Ectodermal cell (in vitro differentiated cells): ENCODE measurements at regions not wholly inside any gene's neighbourhood (a gene's known extent, or its start where the extent isn't known, plus 50 kb on each side); places are given as distances from the start of the nearest gene placed in this dataset.

Experiments used
- H3K27ac ChIP-seq: 2 replicates; pipeline ENCODE4 v1.7.0; 2013; ENCODE audit warnings: mild to moderate bottlenecking, low read depth, low read length; ENCODE audit not compliant: insufficient read depth, poor library complexity, severe bottlenecking
- H3K27me3 ChIP-seq: 2 replicates; pipeline ENCODE4 v1.7.0; 2013; ENCODE audit warnings: mild to moderate bottlenecking, low read length; ENCODE audit not compliant: insufficient read depth, control insufficient read depth, poor library complexity, severe bottlenecking
- H3K36me3 ChIP-seq: one replicate; pipeline ENCODE4 v1.7.0; 2013; ENCODE audit warnings: low read length; ENCODE audit not compliant: control insufficient read depth, insufficient read depth
- H3K4me1 ChIP-seq: one replicate; pipeline ENCODE4 v1.7.0; 2013; ENCODE audit warnings: low read length; ENCODE audit not compliant: control insufficient read depth, insufficient read depth
- H3K4me3 ChIP-seq: 2 replicates; pipeline ENCODE4 v1.7.0; 2013; ENCODE audit warnings: low read depth, low read length, control low read depth; ENCODE audit not compliant: insufficient read depth
- H3K9me3 ChIP-seq: 2 replicates; pipeline ENCODE4 v1.7.0; 2013; ENCODE audit warnings: mild to moderate bottlenecking, low read length, moderate library complexity; ENCODE audit not compliant: control insufficient read depth
- WGBS, 2 experiments: methylation state at CpG; one replicate each; pipeline ENCODE4 v1.1.7; 2013; ENCODE audit warnings: missing lambda C conversion rate in 2 of 2; 5-methylcytosine and 5-hydroxymethylcytosine counted together

- 87 to 89% methylated on average over 3 of the region's 3 CpGs for WGBS, 2 experiments
- Histone ChIP-seq H3K9me3 (no peaks in the 10 kb centered on the region), H3K36me3 (no peaks in the 10 kb centered on the region), H3K4me3 (no peak overlapping the region), H3K27ac (no peak overlapping the region), H3K4me1 (no peaks in the 10 kb centered on the region), H3K27me3 (no peaks in the 10 kb centered on the region)
Measured at GRCh38 chr5:174832025-174832424, 107.6 kb downstream of the MSX2 start.

- WGBS, 2 experiments, result 93 to 96% methylated on average over 2 of the region's 2 CpGs
Measured at GRCh38 chr5:174831031-174831660, 106.8 kb downstream of the MSX2 start.

GRCh38 chr5:174829511-174829864, 105.1 kb downstream of the MSX2 start:
- Histone ChIP-seq H3K4me1 (no peaks in the 10 kb centered on the region), H3K36me3 (no peaks in the 10 kb centered on the region), H3K27ac (no peak overlapping the region), H3K9me3 (no peaks in the 10 kb centered on the region), H3K4me3 (no peak overlapping the region), H3K27me3 (no peaks in the 10 kb centered on the region)
- WGBS, 2 experiments, result 82 to 90% methylated on average over 5 of the region's 5 CpGs

More at GRCh38 chr5:174831031-174831660, 106.8 kb downstream of the MSX2 start:
- Histone ChIP-seq H3K4me1 (no peaks in the 10 kb centered on the region), H3K9me3 (no peaks in the 10 kb centered on the region), H3K4me3 (no peak overlapping the region), H3K27me3 (no peaks in the 10 kb centered on the region), H3K36me3 (no peaks in the 10 kb centered on the region), H3K27ac (no peak overlapping the region)

GRCh38 chr5:174828804-174829510, 104.6 kb downstream of the MSX2 start:
- Histone ChIP-seq H3K4me1 (no peaks in the 10 kb centered on the region), H3K36me3 (no peaks in the 10 kb centered on the region), H3K27ac (no peak overlapping the region), H3K27me3 (no peaks in the 10 kb centered on the region), H3K4me3 (no peak overlapping the region), H3K9me3 (no peaks in the 10 kb centered on the region)
- 92% methylated on average over 10 of the region's 10 CpGs for WGBS, 2 experiments

GRCh38 chr5:174827558-174827957, 103.2 kb downstream of the MSX2 start:
- Histone ChIP-seq H3K9me3 (no peaks in the 10 kb centered on the region), H3K36me3 (no peaks in the 10 kb centered on the region), H3K4me3 (no peak overlapping the region), H3K27me3 (no peaks in the 10 kb centered on the region), H3K27ac (no peak overlapping the region), H3K4me1 (no peaks in the 10 kb centered on the region)
- 92 to 96% methylated on average over 6 of the region's 6 CpGs for WGBS, 2 experiments

- H3K4me3 ChIP-seq, result no peak overlapping the region
- no peaks in the 10 kb centered on the region for H3K36me3 ChIP-seq
- H3K4me1 ChIP-seq, result no peaks in the 10 kb centered on the region
- H3K9me3 ChIP-seq, result no peaks in the 10 kb centered on the region
- H3K27me3 ChIP-seq, result no peaks in the 10 kb centered on the region
- 88 to 93% methylated on average over 4 of the region's 4 CpGs for WGBS, 2 experiments
- no peak overlapping the region for H3K27ac ChIP-seq
Measured at GRCh38 chr5:174825587-174825986, 101.2 kb downstream of the MSX2 start.

GRCh38 chr5:174818430-174818829, 94.0 kb downstream of the MSX2 start:
- Histone ChIP-seq H3K4me3 (no peak overlapping the region), H3K4me1 (no peaks in the 10 kb centered on the region), H3K9me3 (no peaks in the 10 kb centered on the region), H3K27ac (no peak overlapping the region), H3K27me3 (no peaks in the 10 kb centered on the region), H3K36me3 (no peaks in the 10 kb centered on the region)
- WGBS, 2 experiments, result 83 to 95% methylated on average over 1 to 2 of the region's 2 CpGs

GRCh38 chr5:174817610-174818009, 93.2 kb downstream of the MSX2 start:
- H3K27me3 ChIP-seq, result no peaks in the 10 kb centered on the region
- H3K4me1 ChIP-seq, result no peaks in the 10 kb centered on the region
- 85 to 93% methylated on average over 1 of the region's 1 CpG for WGBS, 2 experiments
- no peak overlapping the region for H3K4me3 ChIP-seq
- no peak overlapping the region for H3K27ac ChIP-seq
- no peaks in the 10 kb centered on the region for H3K36me3 ChIP-seq
- H3K9me3 ChIP-seq, result no peaks in the 10 kb centered on the region

GRCh38 chr5:174816858-174817257, 92.5 kb downstream of the MSX2 start:
- Histone ChIP-seq H3K9me3 (no peaks in the 10 kb centered on the region), H3K27me3 (no peaks in the 10 kb centered on the region), H3K27ac (no peak overlapping the region), H3K36me3 (no peaks in the 10 kb centered on the region), H3K4me1 (no peaks in the 10 kb centered on the region), H3K4me3 (no peak overlapping the region)
- 34 to 39% methylated on average over 2 of the region's 2 CpGs for WGBS, 2 experiments

GRCh38 chr5:174811438-174811837, 87.1 kb downstream of the MSX2 start:
- H3K27ac ChIP-seq, result no peak overlapping the region
- 91 to 92% methylated on average over 1 of the region's 1 CpG for WGBS, 2 experiments

More at GRCh38 chr5:174811438-174811837, 87.1 kb downstream of the MSX2 start:
- no peaks in the 10 kb centered on the region for H3K4me1 ChIP-seq
- no peak overlapping the region for H3K4me3 ChIP-seq
- H3K36me3 ChIP-seq, result no peaks in the 10 kb centered on the region
- no peaks in the 10 kb centered on the region for H3K27me3 ChIP-seq
- H3K9me3 ChIP-seq, result no peaks in the 10 kb centered on the region
